ENCODE measurements at regions not wholly inside any gene's neighbourhood (a gene's known extent, or its start where the extent isn't known, plus 50 kb on each side); places are given as distances from the start of the nearest gene placed in this dataset.

DNA sequence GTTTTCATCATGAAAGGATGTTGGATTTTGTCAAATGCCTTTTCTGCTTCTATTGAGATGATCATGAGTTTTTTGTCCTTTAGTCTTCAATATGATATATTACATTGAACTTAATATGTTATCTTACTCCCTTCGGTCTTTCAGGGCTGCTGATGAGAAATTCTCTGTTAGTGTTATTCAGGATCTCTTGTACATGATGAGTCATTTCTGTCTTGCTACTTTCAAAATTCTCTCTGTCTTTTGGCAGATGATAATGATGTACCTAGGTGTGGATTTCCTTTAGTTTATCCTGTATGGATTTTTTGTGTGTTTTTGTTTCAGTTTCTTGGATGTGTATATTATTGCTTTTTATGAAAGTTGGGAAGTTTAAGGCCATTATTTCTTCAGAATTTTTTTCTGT, 320.9 kb upstream of the NPSR1 start:
- 0 out of 4 replicates have a peak, but pooled peaks cover 0 to 3% of the 10 kb centered on the region in 2 experiments for H3K9me3 ChIP-seq (ENCODE audit: insufficient read depth in 2 of 2, low read depth in 1 of 2, low read length in 1 of 2)
- no peak overlapping the region for H3K56ac ChIP-seq (replicated peaks; ENCODE audit: insufficient read length, low read depth, low read length)
- H3K9ac ChIP-seq (replicated peaks in 1 of 4; ENCODE audit: extremely low read depth in 1 of 4, low read depth in 3 of 4, low read length in 3 of 4) = no peak overlapping the region
- ChIA-PET CTCF (ENCODE audit: partially characterized antibody) (interaction anchor here (0.7 to 1.4 kb wide), 2 partner anchors 16 to 1696 kb away, joined by 3 to 7 read pairs; no protein-coding TSS in a partner anchor), POLR2A (ENCODE audit: partially characterized antibody) (interaction anchor here (0.6 kb wide), 1 partner anchor 403 kb away, joined by 4 read pairs; no protein-coding TSS in a partner anchor)
- no peak overlapping the region for H3K14ac ChIP-seq (ENCODE audit: insufficient read length)
- no peak overlapping the region for H3K4me3 ChIP-seq (ENCODE audit: extremely low read depth in 1 of 4, insufficient read depth in 2 of 4, low read depth in 3 of 4, low read length in 4 of 4)
- no peaks in the 10 kb centered on the region for H3K79me2 ChIP-seq (ENCODE audit: control insufficient read depth in 1 of 2, insufficient read depth in 2 of 2, low read length in 2 of 2)
- H3K4me2 ChIP-seq (ENCODE audit: insufficient read depth in 1 of 2, low read depth in 2 of 2, low read length in 2 of 2) = no peak overlapping the region
- H3K4ac ChIP-seq (replicated peaks; ENCODE audit: insufficient read length, low read depth, low read length) = no peak overlapping the region
- H4K8ac ChIP-seq (ENCODE audit: extremely low read depth, insufficient read depth, low read length) = no peak overlapping the region
- H2AK5ac ChIP-seq (ENCODE audit: low read depth, low read length) = no peak overlapping the region
- H3K36me3 ChIP-seq (ENCODE audit: control insufficient read depth in 2 of 4, insufficient read depth in 4 of 4, low read length in 3 of 4) = no peaks in the 10 kb centered on the region
- WGBS, 2 experiments (ENCODE audit: extremely low coverage in 1 of 2, insufficient coverage in 1 of 2, insufficient read length in 1 of 2, insufficient replicate concordance in 2 of 2, low coverage in 1 of 2, low lambda C conversion rate in 2 of 2, missing lambda C conversion rate in 1 of 2) = 88% methylated on average over 1 of the region's 1 CpG; no CpG with 5 or more reads in 1 of the 2 experiments
- no peak overlapping the region for H2BK20ac ChIP-seq (ENCODE audit: low read length)
- H2BK5ac ChIP-seq (ENCODE audit: low read depth, low read length) = no peak overlapping the region
- H2AFZ ChIP-seq (ENCODE audit: low read length) = no peak overlapping the region
- no peak overlapping the region for H2BK12ac ChIP-seq (ENCODE audit: low read depth, low read length)
- no peak overlapping the region for H4K5ac ChIP-seq (ENCODE audit: insufficient read length, low read depth, low read length)
- H4K20me1 ChIP-seq (replicated peaks in 1 of 2; ENCODE audit: control insufficient read depth in 1 of 2, insufficient read depth in 2 of 2, low read length in 2 of 2) = no peaks in the 10 kb centered on the region
- H3K79me1 ChIP-seq (ENCODE audit: low read depth, low read length) = no peaks in the 10 kb centered on the region
- no peaks in the 10 kb centered on the region for H3K27me3 ChIP-seq (replicated peaks in 1 of 4; ENCODE audit: control insufficient read depth in 3 of 4, extremely low read depth in 1 of 4, insufficient read depth in 3 of 4, low read length in 3 of 4)
- no peaks in the 10 kb centered on the region for H3K4me1 ChIP-seq (replicated peaks in 1 of 4; ENCODE audit: control insufficient read depth in 3 of 4, insufficient read depth in 4 of 4, low read length in 3 of 4)
- TF ChIP-seq BCL11A (IDR thresholded peaks at IDR 0.05; ENCODE audit: low read depth in 2 of 2, low read length in 2 of 2) (no peak), JUND (IDR thresholded peaks at IDR 0.05; ENCODE audit: low read length) (no peak), NANOG (IDR thresholded peaks at IDR 0.05; ENCODE audit: insufficient read depth, low read depth, low read length, poor library complexity, severe bottlenecking) (no peak), EP300 (IDR thresholded peaks at IDR 0.05; ENCODE audit: borderline replicate concordance in 1 of 2, low read depth in 2 of 2, low read length in 2 of 2) (no peak), CHD1 (IDR thresholded peaks at IDR 0.05; ENCODE audit: low read depth, low read length) (no peak), SUZ12 (IDR thresholded peaks at IDR 0.05; ENCODE audit: low read length) (no peak)
- H3K27ac ChIP-seq (ENCODE audit: low read depth, low read length) = no peak overlapping the region
- FAIRE-seq (no peak), DNase-seq (ENCODE audit: low read depth in 1 of 2, low spot score in 2 of 2) (no peak)
- no peak overlapping the region for H2BK120ac ChIP-seq (replicated peaks; ENCODE audit: low read depth, low read length)
- no peak overlapping the region for H2BK15ac ChIP-seq (ENCODE audit: low read length)
- no peak overlapping the region for H4K91ac ChIP-seq (replicated peaks; ENCODE audit: insufficient read length, low read length)
- no peak overlapping the region for H3K18ac ChIP-seq (ENCODE audit: extremely low read depth, low read length)
- no peaks in the 10 kb centered on the region for H3K23me2 ChIP-seq (ENCODE audit: low read depth, low read length)
- H3K23ac ChIP-seq (ENCODE audit: insufficient read length) = no peak overlapping the region

All from H1 (cell line).